OCI-M1 (cell line): ENCODE measurements at regions not wholly inside any gene's neighbourhood (a gene's known extent, or its start where the extent isn't known, plus 50 kb on each side); places are given as distances from the start of the nearest gene placed in this dataset.
"Not testable (repeated sequence)": the region's sequence is repeated elsewhere in the genome, so short reads cannot be mapped to it uniquely, and the experiment has no call there.

ENCODE experiments used
- DNase-seq: peaks from one replicate; lab custom pipeline; 2025; lab: John Stamatoyannopoulos, UW

- not testable (repeated sequence) for DNase-seq
These were observed 113.1 kb upstream of the CCZ1B start for GRCh38 chr7:6939126-6939525.

GRCh38 chr7:6939896-6940295 is 113.8 kb upstream of the CCZ1B start:
- not testable (repeated sequence) for DNase-seq

- DNase-seq = not testable (repeated sequence)
These were observed 120.8 kb upstream of the CCZ1B start for GRCh38 chr7:6946873-6947272.

- DNase-seq = not testable (repeated sequence)
These were observed 124.2 kb upstream of the CCZ1B start for GRCh38 chr7:6950231-6950630.

- not testable (repeated sequence) for DNase-seq
These were observed 125.5 kb upstream of the CCZ1B start for GRCh38 chr7:6951553-6951952.

GRCh38 chr7:6953138-6953797 is 127.2 kb upstream of the CCZ1B start:
- not testable (repeated sequence) for DNase-seq

- not testable (repeated sequence) for DNase-seq
These were observed 127.7 kb upstream of the CCZ1B start for GRCh38 chr7:6953798-6954181.

GRCh38 chr7:6955385-6955784 is 129.3 kb upstream of the CCZ1B start:
- DNase-seq = not testable (repeated sequence)

GRCh38 chr7:6955990-6956566 is 130.0 kb upstream of the CCZ1B start:
- peak; percentile 68 for DNase-seq

GRCh38 chr7:6958371-6958770 is 132.3 kb upstream of the CCZ1B start:
- not testable (repeated sequence) for DNase-seq

- DNase-seq = not testable (repeated sequence)
These were observed 133.9 kb upstream of the CCZ1B start for GRCh38 chr7:6959942-6960341.

GRCh38 chr7:6962871-6963270 is 136.8 kb upstream of the CCZ1B start:
- DNase-seq = not testable (repeated sequence)

- peak; percentile 44 for DNase-seq
These were observed 139.0 kb upstream of the CCZ1B start for GRCh38 chr7:6965051-6965450.

- not testable (repeated sequence) for DNase-seq
These were observed 144.1 kb upstream of the CCZ1B start for GRCh38 chr7:6970180-6970579.

- not testable (repeated sequence) for DNase-seq
These were observed 148.8 kb upstream of the CCZ1B start for GRCh38 chr7:6974876-6975275.

- DNase-seq = not testable (repeated sequence)
These were observed 149.3 kb upstream of the CCZ1B start for GRCh38 chr7:6975346-6975745.

GRCh38 chr7:6977368-6977767 is 151.3 kb upstream of the CCZ1B start:
- not testable (repeated sequence) for DNase-seq

GRCh38 chr7:6978326-6978725 is 152.3 kb upstream of the CCZ1B start:
- DNase-seq = not testable (repeated sequence)

- DNase-seq = not testable (repeated sequence)
These were observed 153.4 kb upstream of the CCZ1B start for GRCh38 chr7:6979456-6979855.

GRCh38 chr7:6982375-6982774 is 156.3 kb upstream of the CCZ1B start:
- DNase-seq = not testable (repeated sequence)

GRCh38 chr7:6986892-6987291 is 160.8 kb upstream of the CCZ1B start:
- DNase-seq = not testable (repeated sequence)

GRCh38 chr7:6988608-6989007 is 162.5 kb upstream of the CCZ1B start:
- DNase-seq = not testable (repeated sequence)

- DNase-seq = not testable (repeated sequence)
These were observed 163.9 kb upstream of the CCZ1B start for GRCh38 chr7:6989968-6990367.
